ENCODE measurements at regions not wholly inside any gene's neighbourhood (a gene's known extent, or its start where the extent isn't known, plus 50 kb on each side); places are given as distances from the start of the nearest gene placed in this dataset.

GRCh38 chr2:59456285-59456684 lies 1097.2 kb downstream of the BCL11A start:
- TF ChIP-seq ZNF274 (IDR thresholded peaks at IDR 0.05; ENCODE audit: low read depth, low read length) = no peak
- TF ChIP-seq SUZ12 (IDR thresholded peaks at IDR 0.05; ENCODE audit: extremely low read depth, insufficient read depth, insufficient read length) = no peak
